ENCODE measurements at regions not wholly inside any gene's neighbourhood (a gene's known extent, or its start where the extent isn't known, plus 50 kb on each side); places are given as distances from the start of the nearest gene placed in this dataset.
A peak's percentile ranks its signal among the peaks of the same experiment; 100 is the strongest.
"Not testable (repeated sequence)": the region's sequence is repeated elsewhere in the genome, so short reads cannot be mapped to it uniquely, and the experiment has no call there.

- DNase-seq (ENCODE audit: low spot score) = no peak
These were observed 204.5 kb downstream of the RAB38 start for GRCh38 chr11:87970762-87971161.

GRCh38 chr11:87967459-87967858 lies 207.8 kb downstream of the RAB38 start:
- no peak for DNase-seq (ENCODE audit: low spot score)

GRCh38 chr11:87966694-87967093 lies 208.5 kb downstream of the RAB38 start:
- DNase-seq (ENCODE audit: low spot score) = no peak

GRCh38 chr11:87966216-87966615 lies 209.0 kb downstream of the RAB38 start:
- no peak for DNase-seq (ENCODE audit: low spot score)

GRCh38 chr11:87961606-87962005 lies 213.6 kb downstream of the RAB38 start:
- no peak for DNase-seq (ENCODE audit: low spot score)

GRCh38 chr11:87957961-87958360 lies 217.3 kb downstream of the RAB38 start:
- no peak for DNase-seq (ENCODE audit: low spot score)

GRCh38 chr11:87954476-87954875 lies 220.8 kb downstream of the RAB38 start:
- no peak for DNase-seq (ENCODE audit: low spot score)

GRCh38 chr11:87942786-87943185 lies 232.5 kb downstream of the RAB38 start:
- no peak for DNase-seq (ENCODE audit: low spot score)

GRCh38 chr11:87934182-87934581 lies 241.1 kb downstream of the RAB38 start:
- no peak for DNase-seq (ENCODE audit: low spot score)

- DNase-seq (ENCODE audit: low spot score) = peak; percentile 2
These were observed 248.8 kb downstream of the RAB38 start for GRCh38 chr11:87926250-87926970.

- no peak for DNase-seq (ENCODE audit: low spot score)
These were observed 251.1 kb downstream of the RAB38 start for GRCh38 chr11:87924125-87924524.

- DNase-seq (ENCODE audit: low spot score) = no peak
These were observed 258.1 kb downstream of the RAB38 start for GRCh38 chr11:87917111-87917510.

- DNase-seq (ENCODE audit: low spot score) = no peak
These were observed 266.1 kb downstream of the RAB38 start for GRCh38 chr11:87909178-87909577.

GRCh38 chr11:87908086-87908485 lies 267.2 kb downstream of the RAB38 start:
- DNase-seq (ENCODE audit: low spot score) = no peak

- DNase-seq (ENCODE audit: low spot score) = no peak
These were observed 271.9 kb downstream of the RAB38 start for GRCh38 chr11:87903345-87903744.

- DNase-seq (ENCODE audit: low spot score) = no peak
These were observed 273.9 kb downstream of the RAB38 start for GRCh38 chr11:87901341-87901740.

- no peak for DNase-seq (ENCODE audit: low spot score)
These were observed 277.3 kb downstream of the RAB38 start for GRCh38 chr11:87897921-87898320.

GRCh38 chr11:87897071-87897470 lies 278.2 kb downstream of the RAB38 start:
- no peak for DNase-seq (ENCODE audit: low spot score)

- no peak for DNase-seq (ENCODE audit: low spot score)
These were observed 280.3 kb downstream of the RAB38 start for GRCh38 chr11:87894961-87895360.

GRCh38 chr11:87892291-87892690 lies 283.0 kb downstream of the RAB38 start:
- no peak for DNase-seq (ENCODE audit: low spot score)

- no peak for DNase-seq (ENCODE audit: low spot score)
These were observed 286.1 kb downstream of the RAB38 start for GRCh38 chr11:87889126-87889525.

GRCh38 chr11:87885084-87885483 lies 290.2 kb downstream of the RAB38 start:
- DNase-seq (ENCODE audit: low spot score) = not testable (repeated sequence)

GRCh38 chr11:87879118-87879517 lies 296.1 kb downstream of the RAB38 start:
- no peak for DNase-seq (ENCODE audit: low spot score)

- peak; percentile 31 for DNase-seq (ENCODE audit: low spot score)
These were observed 296.8 kb downstream of the RAB38 start for GRCh38 chr11:87878373-87878825.

All from COLO829 (cell line).